ENCODE measurements at regions not wholly inside any gene's neighbourhood (a gene's known extent, or its start where the extent isn't known, plus 50 kb on each side); places are given as distances from the start of the nearest gene placed in this dataset.

- 96% methylated on average over 20 of the region's 20 CpGs for WGBS
- H3K9me3 ChIP-seq (ENCODE audit: control insufficient read depth in 2 of 2, insufficient read depth in 1 of 2, low read length in 1 of 2), result no peaks in the 10 kb centered on the region
- no peaks in the 10 kb centered on the region for H3K36me3 ChIP-seq (ENCODE audit: control insufficient read depth in 2 of 2, insufficient read depth in 2 of 2, low read length in 1 of 2)
- no peaks in the 10 kb centered on the region for H3K27me3 ChIP-seq (ENCODE audit: control insufficient read depth in 2 of 2, insufficient read depth in 1 of 2, low read length in 1 of 2)
- H3K27ac ChIP-seq (ENCODE audit: low read depth in 1 of 2, low read length in 1 of 2), result peak overlapping the region in 1 of 2 donors; percentile 51
- no peak for DNase-seq (ENCODE audit: low read depth in 6 of 9, low spot score in 9 of 9)
- H3K4me3 ChIP-seq (ENCODE audit: low read length in 2 of 2), result no peak overlapping the region
- H3K4me1 ChIP-seq (ENCODE audit: control insufficient read depth in 2 of 2, insufficient read depth in 2 of 2, low read length in 2 of 2), result peaks cover 0 to 18% of the 10 kb centered on the region in 2 donors
Observed at GRCh38 chr11:69376155-69377028, 82.4 kb downstream of the MYEOV start.

- 88% methylated on average over 54 of the region's 54 CpGs for WGBS
Observed at GRCh38 chr11:69377029-69377952, 83.3 kb downstream of the MYEOV start.

GRCh38 chr11:69377953-69378302, 84.0 kb downstream of the MYEOV start:
- H3K4me1 ChIP-seq (ENCODE audit: control insufficient read depth in 2 of 2, insufficient read depth in 2 of 2, low read length in 2 of 2), result peaks cover 0 to 20% of the 10 kb centered on the region in 2 donors
- no peak overlapping the region for H3K4me3 ChIP-seq (ENCODE audit: low read length in 2 of 2)
- no peak overlapping the region for H3K27ac ChIP-seq (ENCODE audit: low read depth in 1 of 2, low read length in 1 of 2)
- H3K9me3 ChIP-seq (ENCODE audit: control insufficient read depth in 2 of 2, insufficient read depth in 1 of 2, low read length in 1 of 2), result no peaks in the 10 kb centered on the region
- no peaks in the 10 kb centered on the region for H3K27me3 ChIP-seq (ENCODE audit: control insufficient read depth in 2 of 2, insufficient read depth in 1 of 2, low read length in 1 of 2)
- no peaks in the 10 kb centered on the region for H3K36me3 ChIP-seq (ENCODE audit: control insufficient read depth in 2 of 2, insufficient read depth in 2 of 2, low read length in 1 of 2)
- DNase-seq (ENCODE audit: low read depth in 6 of 9, low spot score in 9 of 9), result no peak
- WGBS, result 93% methylated on average over 13 of the region's 13 CpGs

More at GRCh38 chr11:69377029-69377952, 83.3 kb downstream of the MYEOV start:
- DNase-seq (ENCODE audit: low read depth in 6 of 9, low spot score in 9 of 9), result peak in 1 of 9 donors; percentile 30
- no peaks in the 10 kb centered on the region for H3K36me3 ChIP-seq (ENCODE audit: control insufficient read depth in 2 of 2, insufficient read depth in 2 of 2, low read length in 1 of 2)
- H3K27ac ChIP-seq (ENCODE audit: low read depth in 1 of 2, low read length in 1 of 2), result peak overlapping the region in 1 of 2 donors; percentile 51
- no peak overlapping the region for H3K4me3 ChIP-seq (ENCODE audit: low read length in 2 of 2)
- H3K9me3 ChIP-seq (ENCODE audit: control insufficient read depth in 2 of 2, insufficient read depth in 1 of 2, low read length in 1 of 2), result no peaks in the 10 kb centered on the region
- no peaks in the 10 kb centered on the region for H3K27me3 ChIP-seq (ENCODE audit: control insufficient read depth in 2 of 2, insufficient read depth in 1 of 2, low read length in 1 of 2)
- H3K4me1 ChIP-seq (ENCODE audit: control insufficient read depth in 2 of 2, insufficient read depth in 2 of 2, low read length in 2 of 2), result peaks cover 0 to 20% of the 10 kb centered on the region in 2 donors

- H3K4me3 ChIP-seq (ENCODE audit: low read length in 2 of 2), result no peak overlapping the region
- DNase-seq (ENCODE audit: low read depth in 6 of 9, low spot score in 9 of 9), result no peak
- H3K36me3 ChIP-seq (ENCODE audit: control insufficient read depth in 2 of 2, insufficient read depth in 2 of 2, low read length in 1 of 2), result no peaks in the 10 kb centered on the region
- no peak overlapping the region for H3K27ac ChIP-seq (ENCODE audit: low read depth in 1 of 2, low read length in 1 of 2)
- peaks cover 0 to 20% of the 10 kb centered on the region in 2 donors for H3K4me1 ChIP-seq (ENCODE audit: control insufficient read depth in 2 of 2, insufficient read depth in 2 of 2, low read length in 2 of 2)
- 89% methylated on average over 29 of the region's 29 CpGs for WGBS
- H3K27me3 ChIP-seq (ENCODE audit: control insufficient read depth in 2 of 2, insufficient read depth in 1 of 2, low read length in 1 of 2), result no peaks in the 10 kb centered on the region
- H3K9me3 ChIP-seq (ENCODE audit: control insufficient read depth in 2 of 2, insufficient read depth in 1 of 2, low read length in 1 of 2), result no peaks in the 10 kb centered on the region
Observed at GRCh38 chr11:69378303-69379141, 84.6 kb downstream of the MYEOV start.

GRCh38 chr11:69380451-69380901, 86.5 kb downstream of the MYEOV start:
- DNase-seq (ENCODE audit: low read depth in 6 of 9, low spot score in 9 of 9), result no peak
- Histone ChIP-seq H3K9me3 (ENCODE audit: control insufficient read depth in 2 of 2, insufficient read depth in 1 of 2, low read length in 1 of 2) (no peaks in the 10 kb centered on the region), H3K36me3 (ENCODE audit: control insufficient read depth in 2 of 2, insufficient read depth in 2 of 2, low read length in 1 of 2) (no peaks in the 10 kb centered on the region), H3K27me3 (ENCODE audit: control insufficient read depth in 2 of 2, insufficient read depth in 1 of 2, low read length in 1 of 2) (no peaks in the 10 kb centered on the region), H3K4me1 (ENCODE audit: control insufficient read depth in 2 of 2, insufficient read depth in 2 of 2, low read length in 2 of 2) (peaks cover 0 to 14% of the 10 kb centered on the region in 2 donors), H3K4me3 (ENCODE audit: low read length in 2 of 2) (no peak overlapping the region), H3K27ac (ENCODE audit: low read depth in 1 of 2, low read length in 1 of 2) (no peak overlapping the region)
- WGBS, result 89% methylated on average over 20 of the region's 20 CpGs

GRCh38 chr11:69380921-69381581, 87.1 kb downstream of the MYEOV start:
- DNase-seq (ENCODE audit: low read depth in 6 of 9, low spot score in 9 of 9), result no peak
- no peak overlapping the region for H3K27ac ChIP-seq (ENCODE audit: low read depth in 1 of 2, low read length in 1 of 2)
- peaks cover 0 to 13% of the 10 kb centered on the region in 2 donors for H3K4me1 ChIP-seq (ENCODE audit: control insufficient read depth in 2 of 2, insufficient read depth in 2 of 2, low read length in 2 of 2)
- 94% methylated on average over 10 of the region's 10 CpGs for WGBS
- no peaks in the 10 kb centered on the region for H3K9me3 ChIP-seq (ENCODE audit: control insufficient read depth in 2 of 2, insufficient read depth in 1 of 2, low read length in 1 of 2)
- H3K27me3 ChIP-seq (ENCODE audit: control insufficient read depth in 2 of 2, insufficient read depth in 1 of 2, low read length in 1 of 2), result no peaks in the 10 kb centered on the region
- no peaks in the 10 kb centered on the region for H3K36me3 ChIP-seq (ENCODE audit: control insufficient read depth in 2 of 2, insufficient read depth in 2 of 2, low read length in 1 of 2)
- H3K4me3 ChIP-seq (ENCODE audit: low read length in 2 of 2), result no peak overlapping the region

- no peaks in the 10 kb centered on the region for H3K36me3 ChIP-seq (ENCODE audit: control insufficient read depth in 2 of 2, insufficient read depth in 2 of 2, low read length in 1 of 2)
- peaks cover 0 to 7% of the 10 kb centered on the region in 2 donors for H3K4me1 ChIP-seq (ENCODE audit: control insufficient read depth in 2 of 2, insufficient read depth in 2 of 2, low read length in 2 of 2)
- H3K27me3 ChIP-seq (ENCODE audit: control insufficient read depth in 2 of 2, insufficient read depth in 1 of 2, low read length in 1 of 2), result no peaks in the 10 kb centered on the region
- H3K9me3 ChIP-seq (ENCODE audit: control insufficient read depth in 2 of 2, insufficient read depth in 1 of 2, low read length in 1 of 2), result no peaks in the 10 kb centered on the region
- H3K27ac ChIP-seq (ENCODE audit: low read depth in 1 of 2, low read length in 1 of 2), result peak overlapping the region in 1 of 2 donors; percentile 37
- WGBS, result 94% methylated on average over 17 of the region's 17 CpGs
- H3K4me3 ChIP-seq (ENCODE audit: low read length in 2 of 2), result no peak overlapping the region
- no peak for DNase-seq (ENCODE audit: low read depth in 6 of 9, low spot score in 9 of 9)
Observed at GRCh38 chr11:69381681-69382130, 87.8 kb downstream of the MYEOV start.

Measured in thymus (tissue), 11 donors.